ENCODE measurements at regions not wholly inside any gene's neighbourhood (a gene's known extent, or its start where the extent isn't known, plus 50 kb on each side); places are given as distances from the start of the nearest gene placed in this dataset.

GRCh38 chr2:195370167-195370943 is 286.7 kb upstream of the SLC39A10 start:
- ChIA-PET CTCF (interaction anchor here (1.0 kb wide), 1 partner anchor 30 kb away, joined by 3 read pairs; no protein-coding TSS in a partner anchor), POLR2A (no interaction called here)
- Histone ChIP-seq H3K9ac (no peak overlapping the region), H3K27ac (ENCODE audit: low read depth in 2 of 2, low read length in 1 of 2) (no peak overlapping the region), H3K4me3 (ENCODE audit: low read depth in 2 of 2, low read length in 1 of 2) (no peak overlapping the region), H3K79me2 (ENCODE audit: insufficient read depth) (no peaks in the 10 kb centered on the region), H3K36me3 (replicated peaks in 1 of 2; ENCODE audit: control insufficient read depth in 1 of 2, insufficient read depth in 2 of 2, low read length in 1 of 2) (no peaks in the 10 kb centered on the region), H3F3A (replicated peaks; ENCODE audit: insufficient read depth) (no peaks in the 10 kb centered on the region), H3K4me1 (ENCODE audit: control insufficient read depth in 1 of 2, insufficient read depth in 2 of 2, low read depth in 1 of 2, low read length in 1 of 2) (no peaks in the 10 kb centered on the region), H2AFZ (ENCODE audit: low read depth) (no peak overlapping the region), H3K27me3 (ENCODE audit: insufficient read depth) (no peaks in the 10 kb centered on the region), H3K9me2 (no peaks in the 10 kb centered on the region), H4K20me1 (ENCODE audit: insufficient read depth) (no peaks in the 10 kb centered on the region), H3K9me3 (no peaks in the 10 kb centered on the region), H3K4me2 (no peak overlapping the region)
- WGBS (ENCODE audit: low lambda C conversion rate), result 95% methylated on average over 4 of the region's 4 CpGs
- no peak for TF ChIP-seq SMC3 (IDR thresholded peaks at IDR 0.05; ENCODE audit: low read depth, low read length)
- no peak for TF ChIP-seq CTCF (IDR thresholded peaks at IDR 0.05)
- TF ChIP-seq RFX5 (IDR thresholded peaks at IDR 0.05; ENCODE audit: low read length), result no peak
- no peak for TF ChIP-seq RCOR1 (IDR thresholded peaks at IDR 0.05; ENCODE audit: low read length)
- no peak for TF ChIP-seq CHD2 (IDR thresholded peaks at IDR 0.05; ENCODE audit: low read length, partially characterized antibody)
- no peak for DNase-seq

- 22% methylated on average over 1 of the region's 1 CpG for WGBS (ENCODE audit: low lambda C conversion rate)
- no peak overlapping the region for H3K4me2 ChIP-seq
- POLR2A ChIA-PET, result no interaction called here
Observed at GRCh38 chr2:195369218-195369587, 287.8 kb upstream of the SLC39A10 start.

GRCh38 chr2:195368249-195369217 is 288.5 kb upstream of the SLC39A10 start:
- ChIA-PET CTCF (no interaction called here), POLR2A (no interaction called here)

More at GRCh38 chr2:195369218-195369587, 287.8 kb upstream of the SLC39A10 start:
- no peaks in the 10 kb centered on the region for H3F3A ChIP-seq (replicated peaks; ENCODE audit: insufficient read depth)
- no peaks in the 10 kb centered on the region for H3K27me3 ChIP-seq (ENCODE audit: insufficient read depth)
- CTCF ChIA-PET, result no interaction called here
- no peaks in the 10 kb centered on the region for H3K36me3 ChIP-seq (replicated peaks in 1 of 2; ENCODE audit: control insufficient read depth in 1 of 2, insufficient read depth in 2 of 2, low read length in 1 of 2)
- no peak overlapping the region for H3K9ac ChIP-seq
- H3K27ac ChIP-seq (ENCODE audit: low read depth in 2 of 2, low read length in 1 of 2), result no peak overlapping the region
- H3K9me3 ChIP-seq, result no peaks in the 10 kb centered on the region
- no peak for DNase-seq
- H3K4me3 ChIP-seq (ENCODE audit: low read depth in 2 of 2, low read length in 1 of 2), result no peak overlapping the region
- H4K20me1 ChIP-seq (ENCODE audit: insufficient read depth), result no peaks in the 10 kb centered on the region
- no peaks in the 10 kb centered on the region; a peak in 1 of 4 replicates for H3K4me1 ChIP-seq (ENCODE audit: control insufficient read depth in 1 of 2, insufficient read depth in 2 of 2, low read depth in 1 of 2, low read length in 1 of 2)
- no peak for TF ChIP-seq SIN3A (IDR thresholded peaks at IDR 0.05; ENCODE audit: borderline replicate concordance, low read depth, low read length)
- TF ChIP-seq YY1 (IDR thresholded peaks at IDR 0.05; ENCODE audit: low read depth), result no peak
- H2AFZ ChIP-seq (ENCODE audit: low read depth), result no peak overlapping the region
- no peaks in the 10 kb centered on the region for H3K79me2 ChIP-seq (ENCODE audit: insufficient read depth)
- no peaks in the 10 kb centered on the region for H3K9me2 ChIP-seq

More at GRCh38 chr2:195368249-195369217, 288.5 kb upstream of the SLC39A10 start:
- Histone ChIP-seq H3K27me3 (ENCODE audit: insufficient read depth) (no peaks in the 10 kb centered on the region), H3K9me2 (no peaks in the 10 kb centered on the region), H3K4me3 (ENCODE audit: low read depth in 2 of 2, low read length in 1 of 2) (no peak overlapping the region), H3F3A (replicated peaks; ENCODE audit: insufficient read depth) (no peaks in the 10 kb centered on the region), H3K4me1 (ENCODE audit: control insufficient read depth in 1 of 2, insufficient read depth in 2 of 2, low read depth in 1 of 2, low read length in 1 of 2) (peaks cover 0 to 5% of the 10 kb centered on the region in 2 experiments; a peak in 1 of 4 replicates), H3K9ac (no peak overlapping the region), H3K27ac (ENCODE audit: low read depth in 2 of 2, low read length in 1 of 2) (no peak overlapping the region), H2AFZ (ENCODE audit: low read depth) (no peak overlapping the region), H4K20me1 (ENCODE audit: insufficient read depth) (no peaks in the 10 kb centered on the region), H3K9me3 (no peaks in the 10 kb centered on the region), H3K36me3 (replicated peaks in 1 of 2; ENCODE audit: control insufficient read depth in 1 of 2, insufficient read depth in 2 of 2, low read length in 1 of 2) (no peaks in the 10 kb centered on the region), H3K79me2 (ENCODE audit: insufficient read depth) (no peaks in the 10 kb centered on the region), H3K4me2 (no peak overlapping the region)
- DNase-seq, result no peak
- TF ChIP-seq USF1 (IDR thresholded peaks at IDR 0.05; ENCODE audit: borderline replicate concordance, low read depth) (no peak), RXRA (IDR thresholded peaks at IDR 0.05; ENCODE audit: borderline replicate concordance, low read depth) (no peak), GABPA (IDR thresholded peaks at IDR 0.05; ENCODE audit: low read depth) (no peak), GATA2 (CRISPR knock-in tag; IDR thresholded peaks at IDR 0.05) (no peak)
- 78% methylated on average over 6 of the region's 6 CpGs for WGBS (ENCODE audit: low lambda C conversion rate)
